H54 (cell line): ENCODE measurements at regions not wholly inside any gene's neighbourhood (a gene's known extent, or its start where the extent isn't known, plus 50 kb on each side); places are given as distances from the start of the nearest gene placed in this dataset.
"Not testable (repeated sequence)": the region's sequence is repeated elsewhere in the genome, so short reads cannot be mapped to it uniquely, and the experiment has no call there.

Experiments used
- DNase-seq: peaks from one replicate; pipeline ENCODE4 v3.0.0; 2011; ENCODE audit warnings: low spot score, mixed read lengths; ENCODE audit not compliant: insufficient read length
- FAIRE-seq: peaks from 3 replicates; lab custom pipeline; 2011; peaks lifted over from hg19 to GRCh38; lab: Jason Lieb, UNC
- POLR2A ChIP-seq: IDR thresholded peaks from 2 replicates; pipeline ENCODE4 v1.6.1; 2011; ENCODE audit warnings: low read depth, mild to moderate bottlenecking, low read length

DNA sequence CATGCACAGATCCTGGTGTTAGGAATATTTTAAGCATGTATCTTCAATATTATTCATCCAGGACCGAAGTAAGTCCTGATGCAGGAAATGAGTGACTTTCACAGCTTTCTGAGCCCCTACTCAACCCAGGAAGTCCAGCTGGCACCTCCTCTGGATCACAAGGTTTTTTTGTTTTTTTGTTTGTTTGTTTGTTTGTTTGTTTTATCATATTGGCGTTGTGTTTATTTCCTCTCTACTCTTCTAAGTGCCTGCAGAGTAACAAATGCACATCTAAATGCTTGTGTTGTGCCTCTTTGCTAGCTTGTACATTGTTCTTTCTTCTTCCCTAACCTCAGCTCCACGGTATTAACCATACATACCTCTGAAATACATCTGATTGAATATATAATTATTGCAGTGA is 594.3 kb upstream of the ADGRB3 start:
- DNase-seq, result no peak
- no peak for TF ChIP-seq POLR2A
- FAIRE-seq, result no peak

DNA sequence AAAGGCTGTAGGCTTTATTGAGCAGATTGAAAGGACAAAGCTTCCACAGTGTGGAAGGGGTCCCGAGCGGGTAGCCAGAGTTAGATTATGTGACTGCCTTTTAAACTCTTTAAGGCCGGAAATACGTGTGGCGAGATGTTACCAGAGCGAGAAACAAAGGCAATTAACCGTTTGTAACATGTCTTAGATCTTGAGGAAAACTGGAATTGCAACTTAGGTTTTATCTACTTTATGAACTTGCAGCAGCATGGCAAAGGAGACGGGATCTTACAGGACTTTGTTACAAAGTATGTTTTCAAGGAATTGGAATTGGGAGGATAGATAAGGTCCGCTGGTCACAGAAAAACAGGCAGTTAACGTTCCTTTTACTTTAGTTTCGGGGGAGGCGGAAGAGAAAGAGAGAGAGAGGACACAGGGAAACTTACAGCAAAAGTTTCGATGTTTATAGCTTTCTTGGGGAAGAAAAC is 594.7 kb upstream of the ADGRB3 start:
- no peak for DNase-seq
- no peak for TF ChIP-seq POLR2A
- FAIRE-seq, result no peak

DNA sequence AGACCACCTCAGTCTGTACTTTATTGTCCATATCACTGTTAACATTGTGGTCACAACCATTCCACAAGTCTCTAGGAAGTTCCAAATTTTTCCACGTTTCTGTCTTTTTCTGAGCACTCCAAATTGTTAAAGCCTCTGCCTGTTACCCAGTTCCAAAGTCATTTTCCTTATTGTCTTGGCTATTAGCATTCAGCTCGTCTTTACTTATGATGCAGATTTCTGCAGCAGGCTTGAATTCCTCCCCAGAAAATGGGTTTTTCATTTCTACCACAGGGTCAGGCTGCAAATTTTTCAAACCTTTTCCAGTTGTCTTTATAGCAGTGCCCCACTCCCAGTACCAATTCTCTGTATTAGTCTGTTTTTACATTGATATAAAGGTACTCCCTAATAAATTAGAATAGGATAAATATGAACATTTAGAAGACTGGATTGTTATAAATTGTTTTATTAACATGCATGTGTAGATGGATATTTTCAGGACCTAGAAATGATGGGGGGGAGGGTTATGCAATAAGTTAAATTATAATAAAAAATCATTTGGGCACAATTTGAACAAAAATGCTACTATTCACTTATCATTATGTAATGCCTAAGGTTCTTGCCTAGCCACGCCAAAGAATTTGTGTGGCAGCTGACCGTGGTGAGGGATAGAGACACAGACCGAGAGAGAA is 595.3 kb upstream of the ADGRB3 start:
- DNase-seq (no peak), FAIRE-seq (no peak)
- no peak for TF ChIP-seq POLR2A

- DNase-seq, result no peak
- FAIRE-seq, result no peak
- TF ChIP-seq POLR2A, result no peak
Observed at GRCh38 chr6:68038815-68039408, 596.2 kb upstream of the ADGRB3 start.

GRCh38 chr6:68032217-68032616 is 602.9 kb upstream of the ADGRB3 start:
- DNase-seq, result no peak
- peak; percentile 38 for FAIRE-seq
- TF ChIP-seq POLR2A, result no peak

DNA sequence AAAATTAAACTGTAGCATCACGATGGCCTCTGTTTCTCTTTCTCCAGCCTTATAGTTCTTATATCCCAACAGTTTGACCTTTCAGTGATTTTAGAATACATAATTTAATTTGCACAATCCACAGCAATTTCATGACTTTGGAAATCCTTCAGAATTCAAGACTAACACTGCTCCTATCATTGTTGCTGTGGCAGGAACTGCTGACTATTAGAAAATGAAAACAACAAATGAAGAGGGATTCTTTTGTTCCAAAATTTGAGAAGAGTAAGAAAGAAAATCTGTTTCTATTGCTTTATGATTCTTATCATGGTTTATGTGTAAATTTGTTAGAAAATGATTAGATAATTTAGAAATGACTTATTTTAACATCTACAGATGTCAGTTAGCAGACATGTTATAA is 604.0 kb upstream of the ADGRB3 start:
- DNase-seq (no peak), FAIRE-seq (no peak)
- TF ChIP-seq POLR2A, result no peak

GRCh38 chr6:68026483-68026882 is 608.6 kb upstream of the ADGRB3 start:
- DNase-seq (no peak), FAIRE-seq (no peak)
- no peak for TF ChIP-seq POLR2A

DNA sequence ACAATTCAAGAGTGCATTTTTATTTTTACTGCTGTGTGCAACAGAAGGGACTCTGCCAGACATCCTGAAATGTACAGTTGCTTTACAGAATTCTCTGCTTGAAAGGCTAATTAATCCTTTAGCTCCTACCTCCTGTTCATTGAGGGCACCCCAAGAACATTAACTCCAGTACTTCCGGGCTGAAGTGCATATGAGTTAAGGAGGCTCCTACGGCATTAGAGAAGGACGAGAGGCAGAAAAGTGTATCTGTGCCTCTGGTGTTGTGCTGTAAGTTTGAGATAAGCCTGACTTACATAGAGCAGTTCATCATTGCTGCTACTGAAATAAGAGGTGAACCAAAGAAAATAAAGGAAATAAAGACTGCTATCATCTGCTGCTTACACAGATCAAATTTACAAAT is 609.3 kb upstream of the ADGRB3 start:
- TF ChIP-seq POLR2A, result no peak
- DNase-seq (no peak), FAIRE-seq (no peak)

- DNase-seq, result no peak
- FAIRE-seq, result no peak
- TF ChIP-seq POLR2A, result no peak
Observed at GRCh38 chr6:68024570-68025269, 610.4 kb upstream of the ADGRB3 start.

DNA sequence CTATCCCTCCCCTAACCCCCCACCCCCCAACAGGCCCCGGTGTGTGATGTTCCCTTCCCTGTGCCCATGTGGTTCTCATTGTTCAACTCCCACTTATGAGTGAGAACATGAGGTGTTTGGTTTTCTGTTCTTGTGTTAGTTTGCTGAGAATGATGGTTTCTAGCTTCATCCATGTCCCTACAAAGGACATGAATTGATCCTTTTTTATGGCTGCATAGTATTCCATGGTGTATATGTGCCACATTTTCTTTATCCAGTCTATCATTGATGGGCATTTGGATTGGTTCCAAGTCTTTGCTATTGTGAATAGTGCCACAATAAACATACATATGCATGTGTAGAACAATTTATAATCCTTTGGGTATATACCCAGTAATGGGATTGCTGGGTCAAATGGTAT is 612.1 kb upstream of the ADGRB3 start:
- not testable (repeated sequence) for FAIRE-seq, DNase-seq

DNA sequence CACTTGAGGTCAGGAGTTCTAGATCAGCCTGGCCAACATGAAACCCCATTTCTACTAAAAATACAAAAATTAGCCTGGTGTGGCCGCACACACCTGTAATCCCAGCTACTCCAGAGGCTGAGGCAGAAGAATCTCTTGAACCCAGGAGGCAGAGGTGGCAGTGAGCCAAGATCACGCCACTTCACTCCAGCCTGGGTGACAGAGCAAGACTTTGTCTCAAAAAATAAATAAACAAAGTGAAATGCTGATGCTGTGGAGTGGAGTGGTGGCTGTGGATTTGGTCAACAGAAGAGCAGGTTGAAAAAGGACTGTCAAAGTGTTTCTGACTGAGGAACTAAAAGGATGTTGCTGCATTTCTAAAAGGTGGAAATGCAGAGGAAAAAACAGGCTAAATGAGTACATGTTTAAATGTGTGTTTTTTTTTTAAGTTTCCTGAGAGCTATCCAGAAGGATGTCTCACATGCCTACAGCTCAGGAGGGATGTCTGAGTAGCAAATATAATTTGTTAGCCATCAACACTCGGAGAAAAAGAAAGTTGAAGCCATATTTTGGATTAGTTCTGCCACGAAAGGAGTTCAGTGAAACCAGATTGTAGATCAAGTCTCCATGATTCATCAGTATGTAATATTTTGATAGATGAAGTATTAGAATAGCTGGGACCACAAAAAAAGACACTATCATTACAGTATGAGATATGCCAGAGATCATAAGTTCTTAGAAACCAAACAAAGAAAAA is 621.1 kb upstream of the ADGRB3 start:
- peak; percentile 20 for FAIRE-seq
- TF ChIP-seq POLR2A, result no peak

GRCh38 chr6:68012822-68013221 is 622.3 kb upstream of the ADGRB3 start:
- DNase-seq (no peak), FAIRE-seq (no peak)
- no peak for TF ChIP-seq POLR2A

More for the DNA sequence above, 621.1 kb upstream of the ADGRB3 start:
- DNase-seq, result no peak

GRCh38 chr6:68010936-68011335 is 624.1 kb upstream of the ADGRB3 start:
- no peak for FAIRE-seq
- DNase-seq, result no peak

DNA sequence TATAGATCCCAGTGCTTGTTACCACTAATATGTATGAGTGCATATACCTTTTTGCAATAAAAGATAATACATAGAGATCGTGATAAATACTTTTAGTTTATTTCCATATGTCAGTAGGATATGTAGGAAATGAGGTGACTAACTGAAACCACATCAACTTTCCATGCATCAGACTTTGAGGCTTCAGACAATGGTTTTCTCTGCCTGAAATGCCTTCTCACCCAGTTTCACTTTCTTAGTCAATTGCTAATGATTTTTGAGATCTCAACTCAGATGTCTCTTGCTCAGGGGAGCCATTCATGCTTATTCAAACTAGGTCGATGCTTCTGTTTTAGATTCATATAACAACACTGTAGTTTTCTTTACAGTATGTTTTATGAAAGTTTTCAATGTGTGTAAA is 626.6 kb upstream of the ADGRB3 start:
- TF ChIP-seq POLR2A, result no peak
- DNase-seq (no peak), FAIRE-seq (peak; percentile 91)

More at GRCh38 chr6:68010936-68011335, 624.1 kb upstream of the ADGRB3 start:
- no peak for TF ChIP-seq POLR2A
